ENCODE measurements at regions not wholly inside any gene's neighbourhood (a gene's known extent, or its start where the extent isn't known, plus 50 kb on each side); places are given as distances from the start of the nearest gene placed in this dataset.
"Not testable (repeated sequence)": the region's sequence is repeated elsewhere in the genome, so short reads cannot be mapped to it uniquely, and the experiment has no call there.

- DNase-seq: not testable (repeated sequence)
Measured at GRCh38 chr12:124070394-124071074, 97.5 kb downstream of the ZNF664 start.

- DNase-seq: no peak
Measured at GRCh38 chr12:124071075-124071443, 98.0 kb downstream of the ZNF664 start.

GRCh38 chr12:124073356-124074035 lies 100.5 kb downstream of the ZNF664 start:
- DNase-seq: peak; percentile 26

- no peak for DNase-seq
Measured at GRCh38 chr12:124075841-124076240, 102.8 kb downstream of the ZNF664 start.

- DNase-seq: no peak
Measured at GRCh38 chr12:124077701-124078100, 104.7 kb downstream of the ZNF664 start.

GRCh38 chr12:124078800-124079199 lies 105.8 kb downstream of the ZNF664 start:
- DNase-seq: no peak

- no peak for DNase-seq
Measured at GRCh38 chr12:124080649-124081048, 107.6 kb downstream of the ZNF664 start.

GRCh38 chr12:124082012-124082411 lies 109.0 kb downstream of the ZNF664 start:
- DNase-seq: no peak

- DNase-seq: no peak
Measured at GRCh38 chr12:124082687-124083086, 109.7 kb downstream of the ZNF664 start.

GRCh38 chr12:124083708-124084107 lies 110.7 kb downstream of the ZNF664 start:
- no peak for DNase-seq

GRCh38 chr12:124085419-124086296 lies 112.6 kb downstream of the ZNF664 start:
- no peak for DNase-seq

GRCh38 chr12:124086299-124086898 lies 113.4 kb downstream of the ZNF664 start:
- DNase-seq: no peak

- DNase-seq: no peak
Measured at GRCh38 chr12:124087266-124088051, 114.4 kb downstream of the ZNF664 start.

- no peak for DNase-seq
Measured at GRCh38 chr12:124088217-124088907, 115.3 kb downstream of the ZNF664 start.

GRCh38 chr12:124089181-124089914 lies 116.3 kb downstream of the ZNF664 start:
- not testable (repeated sequence) for DNase-seq

- no peak for DNase-seq
Measured at GRCh38 chr12:124091835-124092234, 118.8 kb downstream of the ZNF664 start.

GRCh38 chr12:124092532-124092931 lies 119.5 kb downstream of the ZNF664 start:
- DNase-seq: not testable (repeated sequence)

- DNase-seq: no peak
Measured at GRCh38 chr12:124093297-124093696, 120.3 kb downstream of the ZNF664 start.

GRCh38 chr12:124094188-124094587 lies 121.2 kb downstream of the ZNF664 start:
- DNase-seq: no peak

GRCh38 chr12:124094733-124095132 lies 121.7 kb downstream of the ZNF664 start:
- no peak for DNase-seq

GRCh38 chr12:124096109-124096508 lies 123.1 kb downstream of the ZNF664 start:
- no peak for DNase-seq

Measured in fibroblast of skin of right quadriceps (primary cell).